Sigmoid colon (tissue), 4 donors: ENCODE measurements at regions not wholly inside any gene's neighbourhood (a gene's known extent, or its start where the extent isn't known, plus 50 kb on each side); places are given as distances from the start of the nearest gene placed in this dataset.

Experiments
- CTCF ChIP-seq, 4 experiments: fragments of 450-650 bp in 3 of 4; fragments of 200-600 bp in 1 of 4; IDR thresholded peaks; one replicate each; pipeline ENCODE4 v1.5.1; 2016 to 2019; ENCODE audit warnings: antibody characterized with exemption in 4 of 4, mild to moderate bottlenecking in 3 of 4, moderate library complexity in 2 of 4
- POLR2A ChIP-seq, 2 donors: fragments of 450-650 bp; IDR thresholded peaks; one replicate each; pipeline ENCODE4 v1.6.1; 2016; ENCODE audit warnings: antibody characterized with exemption in 2 of 2, mild to moderate bottlenecking in 2 of 2, moderate library complexity in 2 of 2
- POLR2AphosphoS5 ChIP-seq, 4 donors: sonication (generic); formaldehyde crosslinking; IDR thresholded peaks; one replicate each; pipeline ENCODE4 v1.6.1; 2017; ENCODE audit warnings: antibody characterized with exemption in 4 of 4

DNA sequence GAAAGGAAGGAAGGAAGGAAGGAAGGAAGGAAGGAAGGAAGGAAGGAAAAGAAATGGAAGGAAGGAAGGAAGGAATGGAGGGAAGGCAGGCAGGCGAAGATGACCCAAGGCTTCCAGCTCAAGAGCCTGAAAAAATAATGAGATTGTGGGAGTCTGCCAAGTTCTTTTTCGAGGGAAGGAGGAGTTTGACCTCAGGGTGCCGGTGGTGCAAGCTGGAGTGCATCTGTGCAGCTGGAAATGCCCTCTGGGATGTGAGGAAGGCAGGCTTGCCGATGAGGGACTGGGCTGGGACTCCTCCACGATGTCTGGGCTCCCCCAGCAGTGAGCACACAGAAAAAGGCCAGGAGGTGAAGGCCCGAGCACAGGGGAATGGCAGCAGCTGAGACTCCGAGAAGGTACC lies 154.9 kb upstream of the DAPK1 start:
- TF ChIP-seq POLR2A (IDR thresholded peaks at IDR 0.05) (no peak), CTCF (IDR thresholded peaks at IDR 0.05) (no peak), POLR2AphosphoS5 (IDR thresholded peaks at IDR 0.05) (no peak)
